ENCODE measurements at regions not wholly inside any gene's neighbourhood (a gene's known extent, or its start where the extent isn't known, plus 50 kb on each side); places are given as distances from the start of the nearest gene placed in this dataset.

DNA sequence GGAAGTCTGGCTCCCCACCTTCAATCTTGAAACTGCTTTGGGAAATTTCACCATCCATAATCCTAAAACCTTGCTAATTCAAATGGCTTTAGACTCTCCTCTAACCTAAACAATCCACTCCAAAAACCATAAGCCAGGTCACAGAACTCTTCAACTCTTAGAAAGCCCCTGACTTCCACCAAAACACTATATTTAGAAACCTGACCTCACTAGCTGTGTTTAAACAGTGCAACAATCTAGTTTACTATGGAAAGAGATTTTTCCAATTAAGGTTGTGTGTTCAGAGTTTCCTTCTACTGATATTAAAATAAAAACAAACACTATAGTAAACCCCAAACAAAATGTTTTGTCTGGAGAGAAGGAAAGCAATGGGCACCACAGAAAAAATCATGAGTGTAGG is 308.1 kb downstream of the OSR1 start:
- H3K27ac Mint-ChIP-seq (ENCODE audit: low read depth): no peak overlapping the region
- H3K4me1 Mint-ChIP-seq: no peaks in the 10 kb centered on the region
- peaks cover 4% of the 10 kb centered on the region for H3K36me3 Mint-ChIP-seq (ENCODE audit: insufficient read depth)
- no peaks in the 10 kb centered on the region for H3K27me3 Mint-ChIP-seq
- DNase-seq (ENCODE audit: low spot score in 2 of 2): no peak
- H3K4me3 Mint-ChIP-seq: no peak overlapping the region
- H3K9me3 Mint-ChIP-seq: no peaks in the 10 kb centered on the region
- no peak for ATAC-seq (replicated peaks; ENCODE audit: extremely low read depth, poor library complexity, severe bottlenecking)

DNA sequence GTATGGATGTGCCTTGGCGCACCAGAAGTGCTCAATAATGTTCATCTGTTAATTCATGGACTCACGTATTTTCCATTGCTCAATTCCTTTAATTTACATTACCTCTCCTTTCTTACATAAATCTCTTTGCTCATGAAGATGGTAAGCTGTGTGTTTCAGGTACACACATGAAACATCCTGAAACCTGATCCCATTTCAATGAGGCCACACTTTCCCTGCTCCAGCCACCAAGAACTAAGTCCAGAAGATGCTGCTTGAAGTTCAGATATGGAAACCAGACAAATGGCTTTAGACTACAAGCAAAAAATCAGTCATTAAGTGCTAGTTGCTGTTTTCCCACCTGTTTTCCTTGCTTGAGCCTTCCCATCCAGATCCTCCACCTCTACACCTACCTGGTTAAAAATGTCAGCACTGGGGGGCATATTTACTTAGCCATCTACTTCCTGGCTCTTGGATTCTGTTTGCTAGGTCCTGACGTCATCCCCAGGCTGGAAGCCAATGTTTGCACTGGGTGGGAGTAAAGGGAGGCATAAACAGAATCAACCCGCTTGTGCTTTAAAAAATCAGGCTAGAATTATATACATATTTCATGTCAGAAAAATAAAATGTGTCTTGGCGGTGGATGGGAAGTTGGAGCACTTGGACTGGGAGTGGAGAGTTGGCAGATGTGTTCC is 309.7 kb downstream of the OSR1 start:
- H3K4me3 Mint-ChIP-seq: no peak overlapping the region

DNA sequence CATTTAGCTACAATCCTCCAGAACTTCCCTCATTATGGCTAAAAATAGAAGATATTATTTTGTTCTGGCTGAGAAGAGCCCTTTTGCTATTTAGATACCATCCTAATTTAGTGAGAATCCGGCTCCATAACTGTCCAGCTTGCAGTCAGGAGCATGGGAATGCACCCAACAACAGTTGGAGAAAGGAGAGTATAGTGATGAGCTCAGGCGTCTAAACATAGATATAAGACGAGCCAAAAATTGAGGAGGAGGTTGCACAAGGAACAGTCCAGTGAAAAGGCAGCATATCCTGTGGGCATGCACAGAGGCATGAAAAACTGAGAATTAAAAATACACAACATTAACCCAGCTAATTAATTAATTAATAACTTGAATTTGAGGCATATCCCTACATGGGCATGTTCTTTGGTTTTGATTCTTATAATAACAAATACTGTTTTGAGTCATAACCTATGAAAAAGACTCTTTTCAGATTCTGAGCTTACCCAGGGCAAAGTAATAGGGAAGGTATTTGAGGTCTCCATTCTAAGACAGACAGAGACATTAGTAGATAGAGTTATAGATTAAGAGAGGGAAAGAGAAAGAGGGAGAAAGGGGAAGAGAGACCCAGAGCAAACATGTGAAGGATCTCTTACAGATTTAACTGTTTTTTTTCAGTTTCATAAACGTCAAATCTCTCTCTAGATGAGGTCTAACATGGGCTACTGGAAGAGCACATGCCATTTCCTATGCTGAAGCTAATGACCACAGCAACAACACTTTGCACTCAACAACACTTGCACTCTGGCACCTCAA is 311.2 kb downstream of the OSR1 start:
- Mint-ChIP-seq H3K4me3 (no peak overlapping the region), H3K27me3 (no peaks in the 10 kb centered on the region), H3K4me1 (no peaks in the 10 kb centered on the region), H3K27ac (ENCODE audit: low read depth) (no peak overlapping the region), H3K36me3 (ENCODE audit: insufficient read depth) (peaks cover 3% of the 10 kb centered on the region), H3K9me3 (peaks cover 6% of the 10 kb centered on the region)
- DNase-seq (ENCODE audit: low spot score in 2 of 2) (no peak), ATAC-seq (replicated peaks; ENCODE audit: extremely low read depth, poor library complexity, severe bottlenecking) (no peak)

More for the DNA sequence above, 309.7 kb downstream of the OSR1 start:
- no peak for DNase-seq (ENCODE audit: low spot score in 2 of 2)
- Mint-ChIP-seq H3K4me1 (no peaks in the 10 kb centered on the region), H3K36me3 (ENCODE audit: insufficient read depth) (peaks cover 3% of the 10 kb centered on the region), H3K9me3 (peaks cover 6% of the 10 kb centered on the region), H3K27me3 (no peaks in the 10 kb centered on the region), H3K27ac (ENCODE audit: low read depth) (no peak overlapping the region)
- ATAC-seq (replicated peaks; ENCODE audit: extremely low read depth, poor library complexity, severe bottlenecking): no peak

DNA sequence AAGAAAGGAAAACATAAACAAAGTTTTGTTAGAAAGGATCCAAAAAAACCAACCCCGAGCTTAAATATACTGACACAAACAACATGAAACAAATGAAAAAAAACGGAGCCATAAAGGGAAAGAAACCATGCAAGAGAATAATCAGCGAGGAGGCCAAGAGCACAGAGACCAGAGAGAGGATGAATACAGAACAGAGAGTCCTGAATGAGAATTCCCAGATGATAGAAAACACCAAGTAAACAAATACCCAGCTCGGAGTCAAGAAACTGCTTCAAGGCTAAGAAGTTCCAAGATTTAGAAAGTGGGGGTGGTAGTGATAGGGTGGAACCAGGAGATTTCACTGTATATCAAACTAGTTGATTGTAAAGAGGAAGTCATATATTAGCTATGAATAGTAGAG is 313.3 kb downstream of the OSR1 start:
- no peak overlapping the region for H3K4me3 Mint-ChIP-seq
- peaks cover under 1% of the 10 kb centered on the region for H3K36me3 Mint-ChIP-seq (ENCODE audit: insufficient read depth)
- no peak for DNase-seq (ENCODE audit: low spot score in 2 of 2)
- H3K4me1 Mint-ChIP-seq: no peaks in the 10 kb centered on the region
- H3K27me3 Mint-ChIP-seq: no peaks in the 10 kb centered on the region
- H3K27ac Mint-ChIP-seq (ENCODE audit: low read depth): no peak overlapping the region
- H3K9me3 Mint-ChIP-seq: peaks cover 6% of the 10 kb centered on the region
- no peak for ATAC-seq (replicated peaks; ENCODE audit: extremely low read depth, poor library complexity, severe bottlenecking)

DNA sequence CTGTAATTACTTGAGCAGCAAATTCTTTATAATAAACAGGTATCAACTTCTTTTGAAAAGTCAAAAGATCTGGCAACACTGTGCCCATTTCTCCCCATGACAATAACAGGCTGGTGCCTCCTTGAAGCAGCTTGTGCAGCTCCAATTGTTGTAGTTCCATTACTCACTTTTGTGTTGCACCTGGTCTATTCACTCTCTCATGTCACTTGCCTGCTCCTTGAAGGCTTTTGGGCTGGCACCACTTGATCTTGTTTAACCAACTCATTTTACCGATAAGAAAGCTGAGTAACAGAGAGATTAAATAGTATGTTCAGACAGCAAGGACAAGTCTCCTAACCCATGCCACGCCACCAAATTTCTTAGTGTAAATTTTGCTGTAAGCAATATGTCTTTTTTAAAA is 314.5 kb downstream of the OSR1 start:
- H3K9me3 Mint-ChIP-seq: peaks cover 6% of the 10 kb centered on the region
- no peak for ATAC-seq (replicated peaks; ENCODE audit: extremely low read depth, poor library complexity, severe bottlenecking)
- H3K4me1 Mint-ChIP-seq: no peaks in the 10 kb centered on the region
- H3K27ac Mint-ChIP-seq (ENCODE audit: low read depth): no peak overlapping the region
- no peak for DNase-seq (ENCODE audit: low spot score in 2 of 2)
- H3K27me3 Mint-ChIP-seq: no peaks in the 10 kb centered on the region
- no peak overlapping the region for H3K4me3 Mint-ChIP-seq
- no peaks in the 10 kb centered on the region for H3K36me3 Mint-ChIP-seq (ENCODE audit: insufficient read depth)

DNA sequence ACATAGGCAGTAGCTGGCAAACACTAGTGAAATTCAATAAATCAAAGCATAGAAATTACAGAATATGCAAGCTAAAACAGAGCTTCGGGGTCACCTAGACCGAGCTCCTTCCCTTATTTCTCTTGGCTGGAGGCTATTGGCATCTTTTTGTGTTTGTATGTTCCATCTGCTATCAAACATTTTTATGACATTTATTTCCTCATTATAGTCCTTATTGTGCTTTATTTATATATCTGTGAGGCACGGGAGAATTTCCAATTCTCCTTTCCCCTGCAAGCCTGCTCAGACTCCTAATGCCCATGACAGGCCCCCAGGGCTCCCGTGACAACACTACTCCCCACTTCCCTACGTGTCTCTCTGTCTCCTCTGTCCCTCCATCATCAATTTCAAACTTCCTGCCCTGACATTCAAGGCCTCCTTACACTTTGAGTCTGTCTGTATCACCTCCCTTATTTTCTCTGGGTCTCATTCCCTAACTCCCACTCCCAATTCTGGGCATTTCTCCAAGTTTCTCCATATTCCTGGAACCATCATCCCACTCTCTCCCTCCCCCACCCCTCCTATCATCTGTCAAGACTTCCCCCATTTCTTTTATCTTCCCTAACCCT is 316.9 kb downstream of the OSR1 start:
- peaks cover 6% of the 10 kb centered on the region for H3K9me3 Mint-ChIP-seq
- ATAC-seq (replicated peaks; ENCODE audit: extremely low read depth, poor library complexity, severe bottlenecking) (no peak), DNase-seq (ENCODE audit: low spot score in 2 of 2) (no peak)
- no peaks in the 10 kb centered on the region for H3K27me3 Mint-ChIP-seq
- H3K4me1 Mint-ChIP-seq: no peaks in the 10 kb centered on the region
- H3K27ac Mint-ChIP-seq (ENCODE audit: low read depth): no peak overlapping the region
- H3K4me3 Mint-ChIP-seq: no peak overlapping the region
- peaks cover 2% of the 10 kb centered on the region for H3K36me3 Mint-ChIP-seq (ENCODE audit: insufficient read depth)

DNA sequence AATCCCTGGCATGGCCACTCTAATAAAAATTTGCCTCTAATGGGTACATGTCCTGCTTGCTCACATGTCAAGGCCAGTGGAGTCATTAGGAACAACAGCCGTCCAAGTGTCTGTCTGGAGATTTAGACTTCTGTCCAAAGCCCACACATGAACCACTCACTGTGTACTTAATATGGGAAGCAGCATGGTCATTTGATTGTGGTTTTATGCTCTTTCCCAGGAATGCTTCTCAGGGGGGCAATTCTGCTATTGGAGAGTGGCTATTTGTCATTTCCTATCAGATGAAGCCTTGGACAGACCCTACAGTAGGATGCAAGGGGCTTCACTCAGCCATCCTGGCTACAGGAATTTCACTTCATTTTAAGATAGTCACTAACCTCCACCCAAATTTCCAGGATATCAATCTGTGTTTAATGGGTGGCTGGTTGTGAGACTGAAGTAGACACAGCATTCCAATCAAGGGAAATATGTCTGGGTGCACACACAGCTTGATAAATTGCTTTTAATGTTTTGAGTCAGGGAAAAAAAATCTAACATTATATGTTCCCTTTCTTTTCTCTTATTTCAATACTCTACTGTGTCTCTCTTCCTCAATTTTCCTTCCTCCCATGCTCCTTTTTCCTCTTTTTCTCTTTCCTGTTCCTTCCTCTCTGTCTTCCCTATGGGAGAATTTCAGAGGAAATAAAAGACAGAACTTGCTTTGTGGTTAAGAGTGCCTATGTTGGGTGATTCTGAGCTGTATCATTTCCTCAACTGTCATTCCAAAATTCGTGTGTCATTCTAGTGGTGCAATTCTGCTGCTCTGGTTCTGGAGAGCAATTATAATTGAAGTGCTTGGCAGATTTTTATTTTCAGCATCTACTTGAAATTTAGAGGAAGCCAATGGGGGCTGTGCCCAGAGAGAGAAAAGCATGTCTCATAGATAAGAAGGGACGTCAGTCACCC is 320.1 kb downstream of the OSR1 start:
- H3K36me3 Mint-ChIP-seq (ENCODE audit: insufficient read depth): peaks cover 2% of the 10 kb centered on the region
- no peaks in the 10 kb centered on the region for H3K9me3 Mint-ChIP-seq
- H3K4me1 Mint-ChIP-seq: no peaks in the 10 kb centered on the region
- no peak for DNase-seq (ENCODE audit: low spot score in 2 of 2)
- H3K27ac Mint-ChIP-seq (ENCODE audit: low read depth): no peak overlapping the region
- H3K4me3 Mint-ChIP-seq: no peak overlapping the region
- no peaks in the 10 kb centered on the region for H3K27me3 Mint-ChIP-seq
- ATAC-seq (replicated peaks; ENCODE audit: extremely low read depth, poor library complexity, severe bottlenecking): no peak

DNA sequence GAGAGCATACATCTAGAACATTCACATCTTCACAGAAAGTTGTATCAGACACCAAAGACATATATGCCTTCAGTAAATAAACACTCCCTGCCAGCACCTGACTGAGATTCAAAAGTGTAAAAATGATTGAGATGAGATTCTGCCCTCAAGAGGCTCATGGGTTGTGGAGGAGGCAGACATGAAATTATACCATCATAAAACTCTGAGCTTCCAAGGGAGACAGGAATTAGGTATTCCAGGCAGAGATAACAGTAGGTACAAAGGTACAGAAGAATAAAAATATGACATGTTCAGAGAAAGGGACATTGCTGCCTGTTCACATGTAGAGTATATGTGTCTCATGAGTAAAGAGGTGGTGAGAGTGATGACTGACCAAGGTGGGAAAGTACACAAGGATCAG is 322.3 kb downstream of the OSR1 start:
- no peaks in the 10 kb centered on the region for H3K9me3 Mint-ChIP-seq
- H3K4me1 Mint-ChIP-seq: no peaks in the 10 kb centered on the region
- no peak for ATAC-seq (replicated peaks; ENCODE audit: extremely low read depth, poor library complexity, severe bottlenecking)
- H3K27ac Mint-ChIP-seq (ENCODE audit: low read depth): no peak overlapping the region
- no peak overlapping the region for H3K4me3 Mint-ChIP-seq
- H3K36me3 Mint-ChIP-seq (ENCODE audit: insufficient read depth): peaks cover 2% of the 10 kb centered on the region
- DNase-seq (ENCODE audit: low spot score in 2 of 2): no peak
- H3K27me3 Mint-ChIP-seq: no peaks in the 10 kb centered on the region

DNA sequence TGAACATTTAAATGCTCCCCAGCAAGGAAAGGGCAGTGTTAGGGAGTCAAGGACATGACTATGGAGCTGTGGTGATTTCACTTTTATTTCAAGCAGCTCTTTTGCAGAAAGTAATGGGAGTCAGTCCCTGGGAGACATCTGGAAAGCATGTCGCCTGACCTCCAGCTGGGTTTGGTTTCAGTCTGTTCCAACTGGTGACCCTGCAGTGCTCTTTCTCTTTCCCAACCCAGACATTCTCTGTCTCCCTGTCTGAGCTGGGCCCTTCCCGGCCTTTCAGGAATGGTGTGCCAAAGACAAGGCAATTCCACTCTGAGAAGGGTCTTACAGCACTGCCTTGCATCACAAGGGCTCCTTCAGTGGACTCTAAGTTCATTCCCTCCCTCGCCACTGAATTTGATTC is 323.2 kb downstream of the OSR1 start:
- Mint-ChIP-seq H3K4me3 (no peak overlapping the region), H3K27me3 (no peaks in the 10 kb centered on the region), H3K27ac (ENCODE audit: low read depth) (no peak overlapping the region), H3K36me3 (ENCODE audit: insufficient read depth) (peaks cover 2% of the 10 kb centered on the region), H3K4me1 (no peaks in the 10 kb centered on the region), H3K9me3 (no peaks in the 10 kb centered on the region)
- DNase-seq (ENCODE audit: low spot score in 2 of 2) (no peak), ATAC-seq (replicated peaks; ENCODE audit: extremely low read depth, poor library complexity, severe bottlenecking) (no peak)

DNA sequence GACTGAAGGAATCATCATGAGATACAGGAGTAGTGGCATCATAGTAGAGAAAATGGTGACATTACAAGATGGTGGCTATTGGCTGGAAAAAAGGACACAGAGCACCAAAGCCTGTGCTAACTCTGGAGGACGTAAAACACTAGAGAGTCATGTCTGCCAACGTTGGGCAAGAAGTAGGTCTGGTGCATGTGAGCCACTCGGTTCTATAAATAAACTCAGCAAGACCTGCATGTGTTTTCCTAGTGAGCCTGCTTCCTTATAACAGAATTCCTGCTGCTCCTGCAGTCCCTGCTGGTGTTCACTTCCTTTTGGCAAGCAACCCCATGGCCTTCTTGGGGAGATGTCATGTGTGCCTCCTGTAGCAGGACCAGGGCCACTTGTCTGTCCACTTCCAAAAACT is 325.2 kb downstream of the OSR1 start:
- Mint-ChIP-seq H3K4me1 (no peaks in the 10 kb centered on the region), H3K36me3 (ENCODE audit: insufficient read depth) (no peaks in the 10 kb centered on the region), H3K27me3 (no peaks in the 10 kb centered on the region), H3K4me3 (no peak overlapping the region), H3K27ac (ENCODE audit: low read depth) (no peak overlapping the region), H3K9me3 (no peaks in the 10 kb centered on the region)
- DNase-seq (ENCODE audit: low spot score in 2 of 2) (no peak), ATAC-seq (replicated peaks; ENCODE audit: extremely low read depth, poor library complexity, severe bottlenecking) (no peak)

DNA sequence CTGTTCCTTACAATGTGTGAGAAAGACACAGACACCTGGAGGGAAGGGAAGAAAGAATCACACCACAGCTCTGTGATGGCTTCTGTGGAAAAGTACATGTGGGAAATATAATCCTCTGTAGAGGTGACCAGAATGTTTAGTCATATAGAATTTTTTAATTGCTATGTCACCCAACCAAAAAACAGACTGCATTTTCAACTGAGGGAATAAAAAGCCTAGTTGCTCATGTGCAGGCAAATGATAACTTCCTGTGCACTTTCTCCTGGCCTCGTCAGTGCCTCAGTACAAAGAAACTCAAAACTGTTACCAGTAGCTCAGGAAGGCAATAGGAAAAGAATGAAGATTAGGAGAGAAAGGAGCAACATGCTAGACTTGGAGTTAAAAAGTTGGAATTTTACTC is 326.8 kb downstream of the OSR1 start:
- Mint-ChIP-seq H3K4me1 (no peaks in the 10 kb centered on the region), H3K9me3 (no peaks in the 10 kb centered on the region), H3K36me3 (ENCODE audit: insufficient read depth) (no peaks in the 10 kb centered on the region), H3K27me3 (no peaks in the 10 kb centered on the region), H3K27ac (ENCODE audit: low read depth) (no peak overlapping the region), H3K4me3 (no peak overlapping the region)
- DNase-seq (ENCODE audit: low spot score in 2 of 2) (no peak), ATAC-seq (replicated peaks; ENCODE audit: extremely low read depth, poor library complexity, severe bottlenecking) (no peak)

DNA sequence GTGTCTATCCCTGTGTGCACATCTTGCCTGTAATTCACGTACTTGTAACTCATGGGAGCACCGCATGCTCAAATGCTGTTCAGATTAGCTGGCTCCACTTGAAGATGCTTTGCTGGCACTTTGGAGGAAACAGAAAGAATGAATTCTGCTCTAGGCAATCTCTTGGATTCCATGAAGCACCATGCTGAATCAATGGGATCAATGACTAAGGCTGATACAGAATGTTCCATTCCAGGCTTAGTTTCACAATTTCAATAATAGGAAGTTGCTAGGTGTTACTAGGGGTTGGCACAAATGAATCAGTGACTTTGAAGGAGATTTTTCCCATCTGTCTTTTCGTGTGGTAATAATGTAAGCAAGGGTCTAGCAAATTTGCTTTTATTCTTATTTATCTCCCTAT is 328.8 kb downstream of the OSR1 start:
- Mint-ChIP-seq H3K27ac (ENCODE audit: low read depth) (no peak overlapping the region), H3K27me3 (no peaks in the 10 kb centered on the region), H3K36me3 (ENCODE audit: insufficient read depth) (no peaks in the 10 kb centered on the region), H3K9me3 (no peaks in the 10 kb centered on the region), H3K4me3 (no peak overlapping the region), H3K4me1 (no peaks in the 10 kb centered on the region)
- ATAC-seq (replicated peaks; ENCODE audit: extremely low read depth, poor library complexity, severe bottlenecking) (no peak), DNase-seq (ENCODE audit: low spot score in 2 of 2) (no peak)

All from central memory CD8-positive, alpha-beta T cell (primary cell).